PC-9 (cell line): ENCODE measurements at regions not wholly inside any gene's neighbourhood (a gene's known extent, or its start where the extent isn't known, plus 50 kb on each side); places are given as distances from the start of the nearest gene placed in this dataset.

Source experiments
- CTCF ChIP-seq: fragments of 200-600 bp; sonication (generic); conservative IDR thresholded peaks from 2 replicates; pipeline ENCODE4 v1.6.1; 2017; ENCODE audit warnings: mixed run types, antibody characterized with exemption, mild to moderate bottlenecking, moderate library complexity
- EZH2 ChIP-seq: fragments of 200-600 bp; sonication (generic); IDR thresholded peaks from 2 replicates; pipeline ENCODE4 v1.8.0; 2017; ENCODE audit warnings: antibody characterized with exemption, low read depth

- no peak for TF ChIP-seq CTCF
- TF ChIP-seq EZH2 = no peak
These were observed 232.5 kb upstream of the ZFHX3 start for GRCh38 chr16:73280388-73280787.
